COLO668 (cell line): ENCODE measurements at regions not wholly inside any gene's neighbourhood (a gene's known extent, or its start where the extent isn't known, plus 50 kb on each side); places are given as distances from the start of the nearest gene placed in this dataset.
"Not testable (repeated sequence)": the region's sequence is repeated elsewhere in the genome, so short reads cannot be mapped to it uniquely, and the experiment has no call there.

Source experiments
- DNase-seq: peaks from one replicate; lab custom pipeline; 2025; ENCODE audit not compliant: unreplicated experiment; lab: John Stamatoyannopoulos, UW

- DNase-seq = no peak
Observed at GRCh38 chr4:187109636-187110035, 386.0 kb upstream of the FAT1 start.

DNA sequence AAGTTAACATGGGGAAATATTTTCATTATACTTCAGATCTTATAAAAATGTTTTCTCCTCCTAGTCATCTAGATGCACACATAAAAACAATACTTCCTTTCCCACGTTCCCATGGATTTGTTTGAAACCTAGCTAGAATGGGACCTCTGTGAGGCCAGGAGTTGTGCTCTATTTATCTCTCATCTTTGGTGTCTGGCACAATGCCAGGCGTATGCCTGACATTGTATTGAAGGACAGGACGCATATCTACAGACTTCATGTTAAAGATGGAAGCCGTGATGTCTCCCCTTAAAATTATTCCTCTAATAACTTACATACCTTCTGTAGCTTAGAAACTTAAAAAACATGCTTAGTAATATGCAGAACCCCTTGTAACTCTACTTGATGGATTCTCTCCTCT is 394.5 kb upstream of the FAT1 start:
- DNase-seq = no peak

DNA sequence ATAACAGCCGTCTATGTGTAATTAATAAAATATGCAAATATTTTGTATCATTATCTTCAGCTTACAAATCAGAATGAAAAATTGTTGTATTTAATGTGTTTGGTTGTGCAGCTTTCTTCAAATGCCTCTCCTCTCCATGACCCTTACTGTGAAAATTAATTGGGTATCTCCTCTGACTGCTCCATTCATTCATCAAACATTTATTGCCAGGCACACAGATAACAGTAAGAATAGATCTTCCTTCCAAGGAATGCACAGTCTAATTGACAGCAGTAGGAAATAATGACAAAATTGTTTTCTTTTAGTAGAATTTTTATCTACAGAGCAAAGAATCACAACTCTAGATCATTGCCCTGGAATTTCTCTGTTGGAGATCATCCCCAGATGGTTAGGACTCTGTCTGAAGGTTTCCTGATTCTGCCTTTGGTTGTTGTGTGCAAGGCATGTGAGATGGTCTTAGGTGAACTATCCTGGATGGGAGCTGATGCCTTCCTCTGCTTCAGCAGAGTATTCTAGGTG is 395.0 kb upstream of the FAT1 start:
- DNase-seq = no peak

DNA sequence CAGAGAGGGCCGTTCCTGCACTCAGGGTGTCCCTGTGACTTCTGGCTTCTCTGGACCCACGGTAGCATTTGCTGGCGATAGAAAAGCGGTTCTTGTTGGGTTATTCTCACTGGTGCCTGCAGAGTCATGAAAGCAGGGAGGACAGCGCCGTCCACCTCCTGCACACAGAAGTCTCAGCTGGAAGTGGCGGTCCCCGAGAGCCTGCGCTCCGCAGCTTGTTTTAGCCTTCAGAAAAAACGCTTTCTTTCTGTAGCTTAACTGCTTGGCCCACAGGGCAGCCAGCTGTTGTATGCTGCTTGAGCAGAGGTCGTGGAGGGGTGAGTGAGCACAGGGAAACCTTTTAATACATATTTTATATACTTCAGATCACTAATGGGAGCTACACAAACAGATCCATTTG is 400.7 kb upstream of the FAT1 start:
- no peak for DNase-seq

GRCh38 chr4:187125062-187125461 is 401.4 kb upstream of the FAT1 start:
- DNase-seq = no peak

GRCh38 chr4:187127456-187127855 is 403.8 kb upstream of the FAT1 start:
- no peak for DNase-seq

- no peak for DNase-seq
Observed at GRCh38 chr4:187128222-187128621, 404.6 kb upstream of the FAT1 start.

DNA sequence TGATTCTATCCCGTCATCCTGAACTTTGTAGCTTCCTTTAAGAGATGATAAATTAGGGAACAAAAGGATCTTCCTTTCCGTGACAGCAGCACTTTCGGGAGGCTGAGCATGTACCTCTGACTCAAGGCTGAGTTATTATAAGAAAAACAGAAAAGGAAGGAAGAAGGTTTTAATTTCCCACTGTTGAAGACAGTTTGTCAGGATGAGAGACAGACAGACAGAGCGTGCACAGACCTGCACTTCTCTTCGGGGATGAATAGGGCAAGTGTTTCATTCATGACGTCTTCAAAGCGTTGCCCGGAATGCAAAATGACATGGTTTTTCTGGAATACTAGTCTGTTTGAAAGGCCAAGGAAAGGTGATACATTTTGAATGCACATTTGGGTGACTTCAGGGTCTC is 405.3 kb upstream of the FAT1 start:
- no peak for DNase-seq

DNA sequence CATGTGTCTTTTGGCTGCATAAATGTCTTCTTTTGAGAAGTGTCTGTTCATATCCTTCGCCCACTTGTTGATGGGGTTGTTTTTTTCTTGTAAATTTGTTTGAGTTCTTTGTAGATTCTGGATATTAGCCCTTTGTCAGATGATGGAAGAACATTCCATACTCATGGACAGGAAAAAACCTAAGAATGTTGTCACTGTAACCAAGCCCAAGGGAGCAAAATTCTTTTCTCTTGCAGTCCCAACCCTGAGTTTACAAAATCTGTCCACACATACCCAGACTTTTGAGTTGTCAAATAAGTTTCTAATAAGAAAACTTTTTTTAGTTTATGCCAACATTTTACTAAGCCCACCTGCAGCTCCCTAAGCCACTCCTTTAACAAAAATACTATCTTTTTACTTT is 408.2 kb upstream of the FAT1 start:
- DNase-seq = not testable (repeated sequence)

DNA sequence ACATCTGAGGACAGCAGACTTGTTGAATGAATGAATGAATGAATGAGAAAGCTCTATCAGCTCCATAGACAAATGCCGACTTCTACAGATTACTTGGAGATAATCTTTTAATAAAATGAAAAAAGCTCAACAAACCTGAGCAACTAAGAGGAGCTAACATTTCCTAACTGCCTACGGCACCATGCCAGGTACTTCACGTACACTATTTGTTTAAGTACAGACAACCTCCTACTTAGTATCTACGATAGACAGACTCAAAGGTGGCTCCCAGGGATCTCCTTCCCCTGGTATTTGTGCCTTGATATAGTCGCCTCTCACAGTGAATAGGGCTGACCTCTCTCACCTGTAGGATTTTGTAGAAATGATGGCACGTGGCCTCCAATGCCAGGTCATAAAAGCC is 412.2 kb upstream of the FAT1 start:
- no peak for DNase-seq

DNA sequence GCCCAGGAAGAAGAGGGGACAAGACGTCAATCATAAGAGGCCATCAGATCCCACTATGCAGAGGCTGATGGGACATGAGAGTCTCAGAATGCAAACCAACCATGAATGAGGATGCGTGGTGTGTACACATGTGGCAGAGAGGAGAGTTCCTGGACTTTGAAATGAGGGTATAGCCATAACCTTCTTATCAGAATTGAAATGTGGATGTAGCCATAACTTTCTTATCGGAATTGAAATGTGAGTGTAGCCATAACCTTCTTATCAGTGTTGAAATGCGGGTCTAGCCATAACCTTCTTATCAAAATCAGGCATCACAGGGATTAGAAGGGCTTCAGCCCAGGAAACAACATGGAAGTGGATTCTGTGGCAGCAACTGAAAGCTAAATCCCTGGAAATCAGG is 415.5 kb upstream of the FAT1 start:
- DNase-seq = no peak

DNA sequence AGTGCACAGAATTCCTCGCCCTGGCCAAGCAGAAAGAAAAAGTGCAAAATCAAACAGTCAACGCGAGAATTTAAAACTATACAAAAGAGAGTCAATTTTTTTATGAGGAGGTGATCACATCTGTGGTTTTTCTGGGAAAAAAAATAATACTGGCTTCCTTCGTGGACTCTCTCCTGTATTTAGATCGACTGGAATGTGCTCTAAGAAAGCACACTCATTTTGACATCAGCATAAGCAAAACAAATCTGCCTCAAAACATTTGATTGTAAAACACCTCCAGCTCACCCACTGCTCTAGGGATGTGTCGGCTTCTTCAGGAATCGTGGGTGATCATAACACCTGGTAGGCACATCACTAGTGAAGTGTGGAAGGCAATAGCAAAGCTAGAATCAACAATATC is 417.4 kb upstream of the FAT1 start:
- no peak for DNase-seq

DNA sequence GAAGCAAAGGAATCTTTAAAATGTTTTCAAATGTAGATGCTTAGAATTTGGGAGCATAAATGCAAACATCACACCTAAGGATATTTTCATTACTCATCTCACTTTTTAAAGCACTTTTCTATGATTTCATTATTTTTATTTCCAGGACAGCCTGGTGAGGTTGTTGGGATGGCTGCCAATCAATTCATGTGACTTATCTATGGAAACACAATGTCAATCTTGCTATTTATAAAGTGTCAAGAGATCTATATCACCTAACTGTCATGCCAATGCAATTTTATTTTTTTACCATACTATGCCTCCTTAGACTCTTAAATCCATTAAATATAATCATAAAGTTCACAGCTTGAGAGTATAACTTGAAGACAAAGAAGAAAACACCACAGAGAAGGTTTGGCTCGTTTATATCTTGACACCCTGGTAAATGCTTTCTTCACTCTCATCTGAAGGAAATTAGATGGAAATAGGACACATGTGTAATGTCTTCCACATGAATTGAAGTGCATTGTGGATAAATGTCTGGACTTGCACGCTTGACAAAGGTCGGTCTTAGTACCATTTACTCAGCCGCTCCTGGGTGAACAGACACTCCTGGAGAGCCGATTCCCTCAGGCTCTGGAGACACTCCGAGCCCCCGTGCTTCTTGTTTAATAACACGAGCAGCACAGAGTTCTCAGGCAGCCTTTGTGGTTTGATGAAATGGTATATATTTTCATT is 425.7 kb upstream of the FAT1 start:
- no peak for DNase-seq

DNA sequence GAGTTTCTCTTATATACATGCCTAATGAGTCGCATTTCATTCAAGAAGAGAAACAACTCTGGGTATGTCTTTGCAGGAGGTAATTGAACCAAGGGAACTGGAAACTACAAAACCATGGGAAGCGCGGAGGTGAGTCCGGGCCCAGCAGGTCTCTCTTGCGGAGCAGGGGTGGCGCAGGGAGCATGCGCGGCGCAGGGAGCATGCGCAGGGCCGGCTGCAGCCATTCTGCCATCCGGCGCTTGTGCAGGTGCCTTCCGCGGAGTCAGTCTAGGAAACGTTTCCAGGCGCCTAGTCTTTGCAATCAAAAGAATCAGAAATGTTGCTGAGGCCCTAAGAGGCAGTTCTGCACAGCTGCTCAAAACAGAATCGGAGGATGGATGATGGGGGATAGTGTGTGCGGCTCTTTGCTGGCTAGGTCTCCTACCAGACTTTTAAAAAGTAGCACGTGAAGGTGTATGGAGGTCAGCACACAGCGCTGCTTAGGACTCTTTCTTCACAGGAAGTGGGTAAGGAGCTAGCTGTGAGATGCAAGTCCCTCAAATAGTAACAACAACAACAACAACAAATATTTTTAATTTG is 433.8 kb upstream of the FAT1 start:
- no peak for DNase-seq

DNA sequence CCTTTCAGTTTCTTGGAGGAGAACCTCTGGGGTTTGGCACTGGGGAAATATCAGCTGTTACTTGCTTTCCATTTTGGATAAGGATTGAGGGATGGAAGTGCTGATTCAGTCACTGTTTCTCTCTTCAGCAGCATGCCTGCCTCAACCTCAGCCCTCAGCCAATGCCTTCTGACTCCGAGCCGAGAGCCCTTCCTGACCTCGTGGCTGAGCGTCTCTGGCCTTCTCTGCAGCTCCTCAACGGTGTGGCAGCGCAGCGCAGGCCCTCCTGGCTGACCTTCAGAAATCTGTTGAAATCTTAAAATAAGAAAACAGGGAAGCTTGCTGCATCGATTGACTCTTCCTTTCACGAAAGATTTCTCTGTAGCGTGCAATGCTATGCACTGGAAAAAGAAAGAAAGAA is 434.3 kb upstream of the FAT1 start:
- no peak for DNase-seq

GRCh38 chr4:187160486-187160885 is 436.8 kb upstream of the FAT1 start:
- DNase-seq = no peak

- no peak for DNase-seq
Observed at GRCh38 chr4:187166886-187167512, 443.3 kb upstream of the FAT1 start.

DNA sequence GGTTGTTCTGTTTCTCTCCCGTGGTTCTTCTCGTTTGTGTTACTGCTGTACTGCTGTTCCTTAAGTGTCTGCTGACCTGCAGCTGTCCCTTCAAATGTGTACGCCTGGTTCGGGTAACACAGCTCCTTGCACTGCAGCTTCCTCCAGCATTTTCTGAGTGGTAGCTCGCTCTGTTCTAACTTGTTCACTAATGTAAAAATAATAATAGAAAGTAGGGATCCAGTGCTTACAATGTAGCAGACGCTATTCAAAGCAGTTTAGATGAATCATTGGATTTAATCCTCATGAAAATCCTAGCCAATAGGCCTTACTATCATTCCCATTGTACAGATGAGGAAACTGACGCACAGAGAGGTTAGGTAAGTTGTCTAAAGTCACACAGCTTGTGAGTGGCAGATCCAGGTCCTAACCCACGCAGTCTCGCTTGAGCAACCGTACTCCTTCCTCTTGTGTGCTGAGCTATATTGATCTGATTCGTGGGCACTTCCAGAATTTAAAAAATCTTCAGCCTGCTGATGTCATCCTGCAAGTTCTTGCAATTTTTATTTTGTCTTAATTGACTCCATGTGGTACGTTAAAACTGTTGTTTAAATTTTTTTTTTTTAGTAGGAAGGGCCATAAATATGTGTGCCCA is 448.2 kb upstream of the FAT1 start:
- DNase-seq = no peak

GRCh38 chr4:187172340-187172761 is 448.7 kb upstream of the FAT1 start:
- no peak for DNase-seq

- DNase-seq = no peak
Observed at GRCh38 chr4:187174749-187175148, 451.1 kb upstream of the FAT1 start.

GRCh38 chr4:187175197-187175596 is 451.5 kb upstream of the FAT1 start:
- no peak for DNase-seq
